ENCODE measurements at regions not wholly inside any gene's neighbourhood (a gene's known extent, or its start where the extent isn't known, plus 50 kb on each side); places are given as distances from the start of the nearest gene placed in this dataset.
"Not testable (repeated sequence)": the region's sequence is repeated elsewhere in the genome, so short reads cannot be mapped to it uniquely, and the experiment has no call there.

GRCh38 chr20:1748777-1749176, 91.2 kb upstream of the SIRPG start:
- TF ChIP-seq EZH2 (IDR thresholded peaks at IDR 0.05; ENCODE audit: borderline replicate concordance, low read length): no peak
- TF ChIP-seq, protein P1, sequence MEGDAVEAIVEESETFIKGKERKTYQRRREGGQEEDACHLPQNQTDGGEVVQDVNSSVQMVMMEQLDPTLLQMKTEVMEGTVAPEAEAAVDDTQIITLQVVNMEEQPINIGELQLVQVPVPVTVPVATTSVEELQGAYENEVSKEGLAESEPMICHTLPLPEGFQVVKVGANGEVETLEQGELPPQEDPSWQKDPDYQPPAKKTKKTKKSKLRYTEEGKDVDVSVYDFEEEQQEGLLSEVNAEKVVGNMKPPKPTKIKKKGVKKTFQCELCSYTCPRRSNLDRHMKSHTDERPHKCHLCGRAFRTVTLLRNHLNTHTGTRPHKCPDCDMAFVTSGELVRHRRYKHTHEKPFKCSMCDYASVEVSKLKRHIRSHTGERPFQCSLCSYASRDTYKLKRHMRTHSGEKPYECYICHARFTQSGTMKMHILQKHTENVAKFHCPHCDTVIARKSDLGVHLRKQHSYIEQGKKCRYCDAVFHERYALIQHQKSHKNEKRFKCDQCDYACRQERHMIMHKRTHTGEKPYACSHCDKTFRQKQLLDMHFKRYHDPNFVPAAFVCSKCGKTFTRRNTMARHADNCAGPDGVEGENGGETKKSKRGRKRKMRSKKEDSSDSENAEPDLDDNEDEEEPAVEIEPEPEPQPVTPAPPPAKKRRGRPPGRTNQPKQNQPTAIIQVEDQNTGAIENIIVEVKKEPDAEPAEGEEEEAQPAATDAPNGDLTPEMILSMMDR (IDR thresholded peaks at IDR 0.05; ENCODE audit: low read length): no peak

DNA sequence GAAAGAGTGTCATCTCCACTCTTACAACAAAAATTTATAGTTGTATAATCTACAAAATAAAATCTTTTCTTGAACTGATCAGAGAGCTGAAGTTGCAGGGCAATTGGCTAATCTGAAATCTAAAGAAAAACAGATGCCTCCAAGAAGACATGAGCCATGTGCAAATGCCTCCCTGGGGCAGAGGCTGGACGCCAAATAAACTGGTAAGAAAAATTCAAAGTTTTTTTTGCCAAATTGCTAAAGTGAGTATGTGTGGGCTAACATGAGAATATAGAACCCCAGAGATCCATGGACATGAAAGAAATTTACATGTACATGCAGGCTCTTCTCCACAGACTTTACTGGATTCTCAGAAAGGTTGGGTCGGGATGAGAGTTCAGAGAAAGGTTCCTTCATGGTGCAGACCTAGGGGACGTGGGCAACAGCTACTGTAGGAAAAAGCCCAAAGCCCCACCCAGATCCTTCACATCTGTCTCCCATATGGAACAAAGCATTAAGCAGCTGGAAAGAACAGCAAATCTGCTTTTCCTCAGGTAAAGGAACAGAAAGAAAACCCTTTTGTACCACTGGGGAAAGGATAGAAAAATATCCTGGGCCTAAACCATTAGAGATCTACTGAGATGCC, 90.5 kb upstream of the SIRPG start:
- Histone ChIP-seq H3K27ac (ENCODE audit: low read depth, low read length, poor library complexity, severe bottlenecking) (no peak overlapping the region), H3K4me3 (ENCODE audit: low read depth, low read length, poor library complexity, severe bottlenecking) (no peak overlapping the region), H3K4me2 (ENCODE audit: low read length) (no peak overlapping the region), H2AFZ (ENCODE audit: low read length) (no peak overlapping the region), H3K36me3 (ENCODE audit: insufficient read depth, low read length) (no peaks in the 10 kb centered on the region), H3K4me1 (ENCODE audit: insufficient read depth, low read length, severe bottlenecking) (no peaks in the 10 kb centered on the region), H3K79me2 (ENCODE audit: insufficient read depth, low read length) (no peaks in the 10 kb centered on the region), H3F3A (ENCODE audit: insufficient read depth, low read length) (no peaks in the 10 kb centered on the region), H3K9me3 (ENCODE audit: low read length) (no peaks in the 10 kb centered on the region), H3K9ac (ENCODE audit: low read length) (no peak overlapping the region), H3K9me2 (ENCODE audit: low read depth, low read length) (no peaks in the 10 kb centered on the region), H4K20me1 (ENCODE audit: insufficient read depth, low read length) (no peaks in the 10 kb centered on the region), H3K27me3 (ENCODE audit: insufficient read depth, low read length) (no peaks in the 10 kb centered on the region)
- TF ChIP-seq EZH2 (IDR thresholded peaks at IDR 0.05; ENCODE audit: borderline replicate concordance, low read length): no peak
- TF ChIP-seq, protein P1 (IDR thresholded peaks at IDR 0.05; ENCODE audit: low read length): no peak

More at GRCh38 chr20:1748777-1749176, 91.2 kb upstream of the SIRPG start:
- Histone ChIP-seq H3K9me2 (ENCODE audit: low read depth, low read length) (no peaks in the 10 kb centered on the region), H3K9ac (ENCODE audit: low read length) (no peak overlapping the region), H3K27ac (ENCODE audit: low read depth, low read length, poor library complexity, severe bottlenecking) (no peak overlapping the region), H2AFZ (ENCODE audit: low read length) (no peak overlapping the region), H4K20me1 (ENCODE audit: insufficient read depth, low read length) (no peaks in the 10 kb centered on the region), H3K4me1 (ENCODE audit: insufficient read depth, low read length, severe bottlenecking) (no peaks in the 10 kb centered on the region), H3K36me3 (ENCODE audit: insufficient read depth, low read length) (no peaks in the 10 kb centered on the region), H3K4me2 (ENCODE audit: low read length) (no peak overlapping the region), H3K79me2 (ENCODE audit: insufficient read depth, low read length) (no peaks in the 10 kb centered on the region), H3K27me3 (ENCODE audit: insufficient read depth, low read length) (no peaks in the 10 kb centered on the region), H3K9me3 (ENCODE audit: low read length) (no peaks in the 10 kb centered on the region), H3K4me3 (ENCODE audit: low read depth, low read length, poor library complexity, severe bottlenecking) (no peak overlapping the region), H3F3A (ENCODE audit: insufficient read depth, low read length) (no peaks in the 10 kb centered on the region)

DNA sequence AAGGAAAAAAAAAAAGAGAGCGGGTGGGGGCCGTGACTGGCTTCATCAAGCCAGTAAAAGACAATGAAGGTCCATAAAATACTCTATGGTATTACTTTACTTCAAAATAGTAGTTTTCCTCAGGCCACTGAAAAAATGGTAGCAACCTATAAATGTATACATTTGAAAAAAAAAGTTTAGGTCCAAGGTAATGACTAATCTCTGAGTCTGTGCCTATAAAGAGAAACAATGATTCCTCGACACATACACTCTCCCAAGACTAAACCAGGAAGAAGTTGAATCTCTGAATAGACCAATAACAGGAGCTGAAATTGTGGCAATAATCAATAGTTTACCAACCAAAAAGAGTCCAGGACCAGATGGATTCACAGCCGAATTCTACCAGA, 84.5 kb upstream of the SIRPG start:
- not testable (repeated sequence) for H3K9ac ChIP-seq (ENCODE audit: low read length); H3K9me3 ChIP-seq (ENCODE audit: low read length); H3K27ac ChIP-seq (ENCODE audit: low read depth, low read length, poor library complexity, severe bottlenecking); H3K4me3 ChIP-seq (ENCODE audit: low read depth, low read length, poor library complexity, severe bottlenecking); H3K27me3 ChIP-seq (ENCODE audit: insufficient read depth, low read length); H3K9me2 ChIP-seq (ENCODE audit: low read depth, low read length); H3F3A ChIP-seq (ENCODE audit: insufficient read depth, low read length); H2AFZ ChIP-seq (ENCODE audit: low read length); H3K4me2 ChIP-seq (ENCODE audit: low read length); H3K36me3 ChIP-seq (ENCODE audit: insufficient read depth, low read length); H3K4me1 ChIP-seq (ENCODE audit: insufficient read depth, low read length, severe bottlenecking); H3K79me2 ChIP-seq (ENCODE audit: insufficient read depth, low read length); H4K20me1 ChIP-seq (ENCODE audit: insufficient read depth, low read length)

Measured in OCI-LY1 (cell line).